H1 (cell line): ENCODE measurements at regions not wholly inside any gene's neighbourhood (a gene's known extent, or its start where the extent isn't known, plus 50 kb on each side); places are given as distances from the start of the nearest gene placed in this dataset.

Experiments
- CEBPB ChIP-seq: IDR thresholded peaks from 2 replicates; pipeline ENCODE4 v1.6.1; 2012; ENCODE audit warnings: low read depth, low read length
- CHD1 ChIP-seq: IDR thresholded peaks from 2 replicates; pipeline ENCODE4 v1.6.1; 2012; ENCODE audit warnings: low read depth, low read length, improper control_type of control experiment
- GABPA ChIP-seq: IDR thresholded peaks from 2 replicates; pipeline ENCODE4 v1.6.1; 2011; ENCODE audit warnings: mild to moderate bottlenecking, low read length, moderate library complexity, borderline replicate concordance; ENCODE audit not compliant: insufficient read depth
- SIX5 ChIP-seq: IDR thresholded peaks from 2 replicates; pipeline ENCODE4 v1.6.1; 2011; ENCODE audit warnings: mild to moderate bottlenecking, low read depth, low read length
- TEAD4 ChIP-seq: IDR thresholded peaks from 2 replicates; pipeline ENCODE4 v1.6.1; 2012; ENCODE audit warnings: low read depth, low read length, inconsistent platforms, mixed read lengths
- TF ChIP-seq, protein P1 (sequence below): fragments of 300-600 bp; sonication (generic); IDR thresholded peaks from 2 replicates; pipeline ENCODE4 v1.7.1; 2012; ENCODE audit warnings: low read length, moderate library complexity, mild to moderate bottlenecking, inconsistent platforms; ENCODE audit not compliant: insufficient replicate concordance
- TF ChIP-seq, protein P2 (sequence below): IDR thresholded peaks from 2 replicates; pipeline ENCODE4 v1.6.1; 2012; ENCODE audit warnings: low read length, inconsistent platforms

DNA sequence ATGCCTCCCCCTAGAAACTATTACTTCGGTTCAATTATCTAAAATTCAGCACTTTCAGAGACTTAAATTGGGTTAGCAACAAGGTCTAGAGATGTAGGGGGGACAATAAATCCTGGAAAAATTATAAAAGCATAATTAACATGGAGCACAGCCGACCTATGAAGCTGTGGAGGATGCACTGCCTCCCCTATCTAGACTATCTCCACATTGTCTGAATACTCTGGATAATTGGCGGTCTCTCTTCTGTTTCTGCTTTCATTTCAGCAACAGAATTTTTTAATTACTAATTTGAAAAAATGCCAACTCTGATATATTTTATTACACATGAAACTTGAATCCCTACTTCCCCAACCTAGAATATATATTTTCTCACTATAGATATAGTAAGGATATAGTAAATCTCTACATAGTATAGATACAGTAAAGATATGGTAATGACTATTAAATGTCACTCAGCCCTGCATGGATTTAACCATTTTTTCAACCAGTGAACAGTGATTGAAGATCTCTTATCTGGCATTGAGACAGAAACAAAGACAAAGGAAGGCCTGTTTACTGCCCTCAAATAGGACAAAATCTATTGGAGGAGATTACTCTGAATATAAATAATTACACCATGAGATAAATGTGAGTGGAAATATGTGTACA is 157.6 kb downstream of the BLID start (continued):
- TF ChIP-seq, protein P1, sequence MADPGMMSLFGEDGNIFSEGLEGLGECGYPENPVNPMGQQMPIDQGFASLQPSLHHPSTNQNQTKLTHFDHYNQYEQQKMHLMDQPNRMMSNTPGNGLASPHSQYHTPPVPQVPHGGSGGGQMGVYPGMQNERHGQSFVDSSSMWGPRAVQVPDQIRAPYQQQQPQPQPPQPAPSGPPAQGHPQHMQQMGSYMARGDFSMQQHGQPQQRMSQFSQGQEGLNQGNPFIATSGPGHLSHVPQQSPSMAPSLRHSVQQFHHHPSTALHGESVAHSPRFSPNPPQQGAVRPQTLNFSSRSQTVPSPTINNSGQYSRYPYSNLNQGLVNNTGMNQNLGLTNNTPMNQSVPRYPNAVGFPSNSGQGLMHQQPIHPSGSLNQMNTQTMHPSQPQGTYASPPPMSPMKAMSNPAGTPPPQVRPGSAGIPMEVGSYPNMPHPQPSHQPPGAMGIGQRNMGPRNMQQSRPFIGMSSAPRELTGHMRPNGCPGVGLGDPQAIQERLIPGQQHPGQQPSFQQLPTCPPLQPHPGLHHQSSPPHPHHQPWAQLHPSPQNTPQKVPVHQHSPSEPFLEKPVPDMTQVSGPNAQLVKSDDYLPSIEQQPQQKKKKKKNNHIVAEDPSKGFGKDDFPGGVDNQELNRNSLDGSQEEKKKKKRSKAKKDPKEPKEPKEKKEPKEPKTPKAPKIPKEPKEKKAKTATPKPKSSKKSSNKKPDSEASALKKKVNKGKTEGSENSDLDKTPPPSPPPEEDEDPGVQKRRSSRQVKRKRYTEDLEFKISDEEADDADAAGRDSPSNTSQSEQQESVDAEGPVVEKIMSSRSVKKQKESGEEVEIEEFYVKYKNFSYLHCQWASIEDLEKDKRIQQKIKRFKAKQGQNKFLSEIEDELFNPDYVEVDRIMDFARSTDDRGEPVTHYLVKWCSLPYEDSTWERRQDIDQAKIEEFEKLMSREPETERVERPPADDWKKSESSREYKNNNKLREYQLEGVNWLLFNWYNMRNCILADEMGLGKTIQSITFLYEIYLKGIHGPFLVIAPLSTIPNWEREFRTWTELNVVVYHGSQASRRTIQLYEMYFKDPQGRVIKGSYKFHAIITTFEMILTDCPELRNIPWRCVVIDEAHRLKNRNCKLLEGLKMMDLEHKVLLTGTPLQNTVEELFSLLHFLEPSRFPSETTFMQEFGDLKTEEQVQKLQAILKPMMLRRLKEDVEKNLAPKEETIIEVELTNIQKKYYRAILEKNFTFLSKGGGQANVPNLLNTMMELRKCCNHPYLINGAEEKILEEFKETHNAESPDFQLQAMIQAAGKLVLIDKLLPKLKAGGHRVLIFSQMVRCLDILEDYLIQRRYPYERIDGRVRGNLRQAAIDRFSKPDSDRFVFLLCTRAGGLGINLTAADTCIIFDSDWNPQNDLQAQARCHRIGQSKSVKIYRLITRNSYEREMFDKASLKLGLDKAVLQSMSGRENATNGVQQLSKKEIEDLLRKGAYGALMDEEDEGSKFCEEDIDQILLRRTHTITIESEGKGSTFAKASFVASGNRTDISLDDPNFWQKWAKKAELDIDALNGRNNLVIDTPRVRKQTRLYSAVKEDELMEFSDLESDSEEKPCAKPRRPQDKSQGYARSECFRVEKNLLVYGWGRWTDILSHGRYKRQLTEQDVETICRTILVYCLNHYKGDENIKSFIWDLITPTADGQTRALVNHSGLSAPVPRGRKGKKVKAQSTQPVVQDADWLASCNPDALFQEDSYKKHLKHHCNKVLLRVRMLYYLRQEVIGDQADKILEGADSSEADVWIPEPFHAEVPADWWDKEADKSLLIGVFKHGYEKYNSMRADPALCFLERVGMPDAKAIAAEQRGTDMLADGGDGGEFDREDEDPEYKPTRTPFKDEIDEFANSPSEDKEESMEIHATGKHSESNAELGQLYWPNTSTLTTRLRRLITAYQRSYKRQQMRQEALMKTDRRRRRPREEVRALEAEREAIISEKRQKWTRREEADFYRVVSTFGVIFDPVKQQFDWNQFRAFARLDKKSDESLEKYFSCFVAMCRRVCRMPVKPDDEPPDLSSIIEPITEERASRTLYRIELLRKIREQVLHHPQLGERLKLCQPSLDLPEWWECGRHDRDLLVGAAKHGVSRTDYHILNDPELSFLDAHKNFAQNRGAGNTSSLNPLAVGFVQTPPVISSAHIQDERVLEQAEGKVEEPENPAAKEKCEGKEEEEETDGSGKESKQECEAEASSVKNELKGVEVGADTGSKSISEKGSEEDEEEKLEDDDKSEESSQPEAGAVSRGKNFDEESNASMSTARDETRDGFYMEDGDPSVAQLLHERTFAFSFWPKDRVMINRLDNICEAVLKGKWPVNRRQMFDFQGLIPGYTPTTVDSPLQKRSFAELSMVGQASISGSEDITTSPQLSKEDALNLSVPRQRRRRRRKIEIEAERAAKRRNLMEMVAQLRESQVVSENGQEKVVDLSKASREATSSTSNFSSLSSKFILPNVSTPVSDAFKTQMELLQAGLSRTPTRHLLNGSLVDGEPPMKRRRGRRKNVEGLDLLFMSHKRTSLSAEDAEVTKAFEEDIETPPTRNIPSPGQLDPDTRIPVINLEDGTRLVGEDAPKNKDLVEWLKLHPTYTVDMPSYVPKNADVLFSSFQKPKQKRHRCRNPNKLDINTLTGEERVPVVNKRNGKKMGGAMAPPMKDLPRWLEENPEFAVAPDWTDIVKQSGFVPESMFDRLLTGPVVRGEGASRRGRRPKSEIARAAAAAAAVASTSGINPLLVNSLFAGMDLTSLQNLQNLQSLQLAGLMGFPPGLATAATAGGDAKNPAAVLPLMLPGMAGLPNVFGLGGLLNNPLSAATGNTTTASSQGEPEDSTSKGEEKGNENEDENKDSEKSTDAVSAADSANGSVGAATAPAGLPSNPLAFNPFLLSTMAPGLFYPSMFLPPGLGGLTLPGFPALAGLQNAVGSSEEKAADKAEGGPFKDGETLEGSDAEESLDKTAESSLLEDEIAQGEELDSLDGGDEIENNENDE: no peak
- TF ChIP-seq, protein P2, sequence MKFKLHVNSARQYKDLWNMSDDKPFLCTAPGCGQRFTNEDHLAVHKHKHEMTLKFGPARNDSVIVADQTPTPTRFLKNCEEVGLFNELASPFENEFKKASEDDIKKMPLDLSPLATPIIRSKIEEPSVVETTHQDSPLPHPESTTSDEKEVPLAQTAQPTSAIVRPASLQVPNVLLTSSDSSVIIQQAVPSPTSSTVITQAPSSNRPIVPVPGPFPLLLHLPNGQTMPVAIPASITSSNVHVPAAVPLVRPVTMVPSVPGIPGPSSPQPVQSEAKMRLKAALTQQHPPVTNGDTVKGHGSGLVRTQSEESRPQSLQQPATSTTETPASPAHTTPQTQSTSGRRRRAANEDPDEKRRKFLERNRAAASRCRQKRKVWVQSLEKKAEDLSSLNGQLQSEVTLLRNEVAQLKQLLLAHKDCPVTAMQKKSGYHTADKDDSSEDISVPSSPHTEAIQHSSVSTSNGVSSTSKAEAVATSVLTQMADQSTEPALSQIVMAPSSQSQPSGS: no peak
- no peak for TF ChIP-seq TEAD4
- no peak for TF ChIP-seq CHD1
- no peak for TF ChIP-seq SIX5
- TF ChIP-seq GABPA: no peak
- TF ChIP-seq CEBPB: no peak
